ENCODE measurements at regions not wholly inside any gene's neighbourhood (a gene's known extent, or its start where the extent isn't known, plus 50 kb on each side); places are given as distances from the start of the nearest gene placed in this dataset.

- TF ChIP-seq CTCF (IDR thresholded peaks at IDR 0.05 in 4 of 5, conservative IDR thresholded peaks at IDR 0.05 in 1 of 5) = no peak
- TF ChIP-seq POLR2A (IDR thresholded peaks at IDR 0.05) = no peak
Observed at GRCh38 chr13:85640727-85641126, 158.5 kb downstream of the SLITRK6 start.
